ENCODE measurements at regions not wholly inside any gene's neighbourhood (a gene's known extent, or its start where the extent isn't known, plus 50 kb on each side); places are given as distances from the start of the nearest gene placed in this dataset.

DNA sequence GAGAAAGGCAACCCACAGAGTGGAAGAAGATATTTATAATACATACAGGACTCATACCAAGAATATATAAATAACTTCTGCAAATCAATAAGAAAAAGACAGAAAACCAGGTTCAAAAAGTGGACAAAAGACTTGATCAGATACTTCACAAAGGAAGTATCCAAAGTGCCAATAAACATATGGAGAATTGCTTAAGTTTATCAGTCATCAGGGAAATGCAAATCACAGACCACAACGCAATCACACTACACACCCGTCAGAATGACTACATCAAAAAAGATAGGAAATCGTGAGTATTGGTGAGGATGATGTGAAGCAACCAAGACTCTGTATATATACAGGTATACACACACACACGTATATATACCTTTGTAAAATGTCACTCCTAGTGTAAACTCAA, 180.6 kb downstream of the FAM43A start:
- H3K27me3 ChIP-seq (ENCODE audit: control insufficient read depth, insufficient read depth, low read length), result peaks cover 2% of the 10 kb centered on the region
- CTCF ChIA-PET, result interaction anchor here (1.6 kb wide), 1 partner anchor 184 kb away, joined by 4 read pairs; no protein-coding TSS in a partner anchor
- peaks cover 9% of the 10 kb centered on the region for H3K9me3 ChIP-seq (ENCODE audit: control insufficient read depth, insufficient read depth, low read length)
- no peak for DNase-seq (ENCODE audit: low read depth, low spot score)
- H3K4me3 ChIP-seq (ENCODE audit: low read depth, low read length), result no peak overlapping the region
- H3K27ac ChIP-seq (ENCODE audit: low read depth, low read length), result no peak overlapping the region
- POLR2A ChIA-PET, result no interaction called here
- TF ChIP-seq, protein P1, sequence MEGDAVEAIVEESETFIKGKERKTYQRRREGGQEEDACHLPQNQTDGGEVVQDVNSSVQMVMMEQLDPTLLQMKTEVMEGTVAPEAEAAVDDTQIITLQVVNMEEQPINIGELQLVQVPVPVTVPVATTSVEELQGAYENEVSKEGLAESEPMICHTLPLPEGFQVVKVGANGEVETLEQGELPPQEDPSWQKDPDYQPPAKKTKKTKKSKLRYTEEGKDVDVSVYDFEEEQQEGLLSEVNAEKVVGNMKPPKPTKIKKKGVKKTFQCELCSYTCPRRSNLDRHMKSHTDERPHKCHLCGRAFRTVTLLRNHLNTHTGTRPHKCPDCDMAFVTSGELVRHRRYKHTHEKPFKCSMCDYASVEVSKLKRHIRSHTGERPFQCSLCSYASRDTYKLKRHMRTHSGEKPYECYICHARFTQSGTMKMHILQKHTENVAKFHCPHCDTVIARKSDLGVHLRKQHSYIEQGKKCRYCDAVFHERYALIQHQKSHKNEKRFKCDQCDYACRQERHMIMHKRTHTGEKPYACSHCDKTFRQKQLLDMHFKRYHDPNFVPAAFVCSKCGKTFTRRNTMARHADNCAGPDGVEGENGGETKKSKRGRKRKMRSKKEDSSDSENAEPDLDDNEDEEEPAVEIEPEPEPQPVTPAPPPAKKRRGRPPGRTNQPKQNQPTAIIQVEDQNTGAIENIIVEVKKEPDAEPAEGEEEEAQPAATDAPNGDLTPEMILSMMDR (IDR thresholded peaks at IDR 0.05; ENCODE audit: low read depth, low read length), result no peak

DNA sequence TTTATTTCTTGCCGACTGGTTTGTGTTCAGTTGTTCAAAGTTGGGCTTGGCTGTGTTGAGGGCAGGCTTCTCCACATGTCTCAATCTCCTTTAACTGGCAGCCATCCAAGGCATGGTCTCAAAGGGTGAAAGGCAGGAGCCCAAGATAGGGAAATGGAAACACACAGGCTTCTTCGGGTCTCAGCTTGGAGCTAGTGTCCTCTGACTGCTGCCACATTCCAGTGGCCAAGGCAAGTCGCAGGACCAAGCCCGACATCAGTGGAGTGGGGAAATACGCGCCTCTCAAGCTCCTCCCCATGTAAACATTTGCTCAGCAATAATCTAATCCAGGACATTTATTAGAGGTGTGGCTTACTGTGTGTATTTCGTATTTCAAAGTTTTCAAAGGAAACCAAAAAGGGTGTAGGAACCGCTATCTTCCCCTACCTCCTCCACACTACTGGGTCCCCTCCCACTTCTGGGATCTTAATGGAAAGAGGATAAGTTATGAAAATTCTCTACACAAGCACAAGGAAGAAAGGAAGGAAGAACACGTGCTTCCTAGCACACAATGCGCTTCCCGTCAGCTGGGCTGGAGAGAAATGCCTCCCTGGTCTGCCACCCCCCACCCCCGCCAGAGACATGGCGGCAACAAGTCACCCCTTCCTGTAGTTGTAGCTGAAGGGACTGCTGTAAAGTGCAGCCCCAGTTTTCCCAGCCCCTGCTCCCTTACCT, 181.7 kb downstream of the FAM43A start:
- Histone ChIP-seq H3K27ac (ENCODE audit: low read depth, low read length) (no peak overlapping the region), H3K27me3 (ENCODE audit: control insufficient read depth, insufficient read depth, low read length) (peaks cover 2% of the 10 kb centered on the region), H3K4me3 (ENCODE audit: low read depth, low read length) (no peak overlapping the region), H3K9me3 (ENCODE audit: control insufficient read depth, insufficient read depth, low read length) (peaks cover 9% of the 10 kb centered on the region)
- ChIA-PET POLR2A (interaction anchor here (0.6 kb wide), 1 partner anchor 115 kb away, joined by 3 read pairs; no protein-coding TSS in a partner anchor), CTCF (interaction anchor here (1.6 kb wide), 1 partner anchor 185 kb away, joined by 4 read pairs; no protein-coding TSS in a partner anchor)
- DNase-seq (ENCODE audit: low read depth, low spot score), result no peak
- TF ChIP-seq, protein P1 (IDR thresholded peaks at IDR 0.05; ENCODE audit: low read depth, low read length), result no peak

DNA sequence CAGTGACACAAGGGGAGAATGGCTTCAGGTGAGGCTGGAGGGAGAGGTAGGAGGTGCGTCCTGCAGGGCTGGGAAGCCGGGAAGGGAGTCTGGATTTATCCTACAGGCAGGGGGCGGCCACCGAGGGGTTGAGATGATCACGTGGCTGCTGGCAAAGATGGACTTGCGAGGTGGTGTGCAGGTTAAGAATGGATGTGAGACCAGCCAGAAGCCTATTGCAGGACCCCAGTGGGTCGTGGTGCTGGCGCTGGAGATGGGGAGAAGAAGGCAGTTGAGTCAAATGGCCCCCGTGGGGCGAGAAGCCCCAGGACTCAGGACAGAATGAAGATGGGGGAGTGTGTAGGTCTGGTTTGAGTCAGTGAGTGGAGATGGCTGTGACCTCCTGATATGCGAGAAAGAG, 183.1 kb downstream of the FAM43A start:
- CTCF ChIA-PET, result interaction anchor here (1.2 kb wide), 1 partner anchor 9 kb away, joined by 5 read pairs; no protein-coding TSS in a partner anchor

DNA sequence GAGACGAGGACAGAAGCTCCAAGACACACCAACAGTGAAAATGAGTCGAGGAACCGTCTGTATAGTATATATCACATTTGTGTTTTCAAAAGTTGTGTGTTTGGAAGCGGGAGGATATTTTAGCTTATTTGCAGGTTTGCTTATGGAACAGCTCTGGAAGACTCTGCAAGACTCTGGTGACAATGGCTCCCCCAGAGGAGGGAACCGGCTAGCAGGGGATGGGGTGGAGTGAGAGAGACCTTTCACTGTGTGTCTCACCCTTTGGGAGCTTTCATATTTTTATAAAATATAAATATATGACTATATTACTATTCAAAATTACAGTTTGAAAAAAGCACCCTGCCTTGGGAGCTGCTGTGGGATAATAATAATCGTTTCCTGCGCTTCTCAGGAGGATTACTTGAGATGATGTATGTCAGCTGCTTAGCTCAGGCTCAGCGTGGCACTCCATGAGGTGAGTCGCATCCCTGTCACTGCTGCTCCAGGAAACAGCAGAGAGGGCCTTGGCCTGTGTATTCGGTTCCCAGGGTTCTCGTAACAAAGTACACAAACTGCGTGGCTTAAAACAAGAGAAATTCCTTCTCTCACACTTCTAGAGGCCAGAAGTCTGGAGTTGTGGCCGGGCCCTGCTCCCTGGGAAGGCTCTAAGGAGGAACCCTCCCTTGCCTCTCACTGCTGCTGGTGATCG, 183.9 kb downstream of the FAM43A start:
- Histone ChIP-seq H3K4me3 (ENCODE audit: low read depth, low read length) (no peak overlapping the region), H3K9me3 (ENCODE audit: control insufficient read depth, insufficient read depth, low read length) (peaks cover 9% of the 10 kb centered on the region), H3K27ac (ENCODE audit: low read depth, low read length) (peak overlapping the region; percentile 89), H3K27me3 (ENCODE audit: control insufficient read depth, insufficient read depth, low read length) (peaks cover 2% of the 10 kb centered on the region)
- TF ChIP-seq, protein P1 (IDR thresholded peaks at IDR 0.05; ENCODE audit: low read depth, low read length), result no peak
- ChIA-PET POLR2A (interaction anchor here (3.4 kb wide), 1 partner anchor 183 kb away, joined by 22 read pairs; the partner anchor contains the start of gene FAM43A), CTCF (interaction anchor here (1.2 kb wide), 1 partner anchor 8 kb away, joined by 5 read pairs; no protein-coding TSS in a partner anchor)
- peak; percentile 68 for DNase-seq (ENCODE audit: low read depth, low spot score)

More for the DNA sequence above, 183.1 kb downstream of the FAM43A start:
- H3K4me3 ChIP-seq (ENCODE audit: low read depth, low read length), result no peak overlapping the region
- H3K27ac ChIP-seq (ENCODE audit: low read depth, low read length), result no peak overlapping the region
- H3K27me3 ChIP-seq (ENCODE audit: control insufficient read depth, insufficient read depth, low read length), result peaks cover 2% of the 10 kb centered on the region
- H3K9me3 ChIP-seq (ENCODE audit: control insufficient read depth, insufficient read depth, low read length), result peaks cover 9% of the 10 kb centered on the region
- TF ChIP-seq, protein P1 (IDR thresholded peaks at IDR 0.05; ENCODE audit: low read depth, low read length), result no peak
- no peak for DNase-seq (ENCODE audit: low read depth, low spot score)
- POLR2A ChIA-PET, result no interaction called here

All from AG04450 (cell line).